Liver (tissue), 8 donors: ENCODE measurements at regions not wholly inside any gene's neighbourhood (a gene's known extent, or its start where the extent isn't known, plus 50 kb on each side); places are given as distances from the start of the nearest gene placed in this dataset.

ENCODE experiments used
- DNase-seq: peaks from one replicate; pipeline ENCODE4 v3.0.0-alpha.2; 2017; ENCODE audit warnings: low spot score
- H3K27ac ChIP-seq, 2 donors: one replicate each; pipeline ENCODE4 v1.7.0; 2013; ENCODE audit warnings: inconsistent platforms in 2 of 2, low read length in 2 of 2, control low read depth in 1 of 2, low read depth in 1 of 2, mild to moderate bottlenecking in 1 of 2
- H3K27me3 ChIP-seq, 4 donors: one replicate each; pipeline versions ENCODE4 v1.6.1 to v1.7.0; 2013; ENCODE audit warnings: low read length in 3 of 4, inconsistent platforms in 1 of 4, mild to moderate bottlenecking in 1 of 4, moderate library complexity in 1 of 4; ENCODE audit not compliant: control insufficient read depth in 4 of 4, insufficient read depth in 4 of 4
- H3K36me3 ChIP-seq, 4 donors: one replicate each; pipeline versions ENCODE4 v1.6.1 to v1.7.0; 2013; ENCODE audit warnings: low read length in 3 of 4, mild to moderate bottlenecking in 3 of 4, low read depth in 1 of 4, moderate library complexity in 1 of 4; ENCODE audit not compliant: control insufficient read depth in 4 of 4, insufficient read depth in 3 of 4
- H3K4me1 ChIP-seq, 4 donors: one replicate each; pipeline versions ENCODE4 v1.6.1 to v1.7.0; 2013; ENCODE audit warnings: low read length in 3 of 4, mild to moderate bottlenecking in 3 of 4, moderate library complexity in 1 of 4; ENCODE audit not compliant: control insufficient read depth in 4 of 4, insufficient read depth in 4 of 4
- H3K4me3 ChIP-seq, 3 donors: one replicate each; pipeline versions ENCODE4 v1.6.1 to v1.7.0; 2013; ENCODE audit warnings: low read length in 3 of 3, control low read depth in 1 of 3, low read depth in 1 of 3, mild to moderate bottlenecking in 1 of 3
- H3K9ac ChIP-seq, 2 donors: one replicate each; pipeline ENCODE4 v1.7.0; 2013; ENCODE audit warnings: low read length in 2 of 2, mild to moderate bottlenecking in 2 of 2, moderate library complexity in 2 of 2, control low read depth in 1 of 2, low read depth in 1 of 2
- H3K9me3 ChIP-seq, 4 donors: one replicate each; pipeline versions ENCODE4 v1.6.1 to v1.7.0; 2013; ENCODE audit warnings: low read length in 3 of 4; ENCODE audit not compliant: control insufficient read depth in 4 of 4
- ATF3 ChIP-seq: IDR thresholded peaks from 2 replicates; pipeline ENCODE4 v1.6.1; 2016; ENCODE audit warnings: antibody characterized with exemption
- CTCF ChIP-seq: fragments of 150-350 bp; IDR thresholded peaks from 2 replicates; pipeline ENCODE4 v1.5.1; 2017; ENCODE audit warnings: improper control_type of control experiment, low read depth, low read length; ENCODE audit not compliant: missing input control
- EGR1 ChIP-seq, 2 donors: IDR thresholded peaks; 2 replicates each; pipeline ENCODE4 v1.6.1; 2016 to 2018; ENCODE audit warnings: antibody characterized with exemption in 2 of 2, low read depth in 2 of 2
- FOXA1 ChIP-seq: IDR thresholded peaks from 2 replicates; pipeline ENCODE4 v1.6.1; 2016; ENCODE audit warnings: antibody characterized with exemption
- FOXA2 ChIP-seq: IDR thresholded peaks from 2 replicates; pipeline ENCODE4 v1.6.1; 2016; ENCODE audit warnings: antibody characterized with exemption
- GABPA ChIP-seq, 2 donors: IDR thresholded peaks in 1 of 2; conservative IDR thresholded peaks in 1 of 2; 2 replicates each; pipeline ENCODE4 v1.6.1; 2016; ENCODE audit warnings: antibody characterized with exemption in 2 of 2, mild to moderate bottlenecking in 1 of 2, moderate library complexity in 1 of 2
- HNF4A ChIP-seq, 2 donors: conservative IDR thresholded peaks; 2 replicates each; pipeline ENCODE4 v1.6.1; 2016; ENCODE audit warnings: antibody characterized with exemption in 2 of 2, mild to moderate bottlenecking in 2 of 2
- HNF4G ChIP-seq: IDR thresholded peaks from 2 replicates; pipeline ENCODE4 v1.6.1; 2016; ENCODE audit warnings: antibody characterized with exemption
- JUND ChIP-seq, 2 donors: IDR thresholded peaks; 2 replicates each; pipeline ENCODE4 v1.6.1; 2016; ENCODE audit warnings: antibody characterized with exemption in 2 of 2
- MAX ChIP-seq: IDR thresholded peaks from 2 replicates; pipeline ENCODE4 v1.6.1; 2016; ENCODE audit warnings: antibody characterized with exemption
- NR2F2 ChIP-seq: IDR thresholded peaks from 2 replicates; pipeline ENCODE4 v1.6.1; 2016; ENCODE audit warnings: antibody characterized with exemption
- RAD21 ChIP-seq, 2 donors: IDR thresholded peaks; 2 replicates each; pipeline ENCODE4 v1.6.1; 2016; ENCODE audit warnings: antibody characterized with exemption in 2 of 2, mild to moderate bottlenecking in 2 of 2
- REST ChIP-seq: IDR thresholded peaks from 2 replicates; pipeline ENCODE4 v1.6.1; 2016; ENCODE audit warnings: antibody characterized with exemption, mild to moderate bottlenecking
- RXRA ChIP-seq, 2 donors: IDR thresholded peaks; 2 replicates each; pipeline ENCODE4 v1.6.1; 2017 to 2018; ENCODE audit warnings: antibody characterized with exemption in 2 of 2, mild to moderate bottlenecking in 1 of 2
- SP1 ChIP-seq: IDR thresholded peaks from 2 replicates; pipeline ENCODE4 v1.6.1; 2018; ENCODE audit warnings: antibody characterized with exemption, mild to moderate bottlenecking
- TAF1 ChIP-seq: conservative IDR thresholded peaks from 2 replicates; pipeline ENCODE4 v1.6.1; 2016; ENCODE audit warnings: antibody characterized with exemption, mild to moderate bottlenecking
- YY1 ChIP-seq: IDR thresholded peaks from 2 replicates; pipeline ENCODE4 v1.6.1; 2016; ENCODE audit warnings: antibody characterized with exemption, mild to moderate bottlenecking
- ZBTB33 ChIP-seq: IDR thresholded peaks from 2 replicates; pipeline ENCODE4 v1.6.1; 2016; ENCODE audit warnings: antibody characterized with exemption
- WGBS: extraction: QIAGEN DNeasy Blood & Tissue Kit; methylation state at CpG from one replicate; pipeline ENCODE4 v1.1.7; 2013; 5-methylcytosine and 5-hydroxymethylcytosine counted together
- donor health status: healthy.
- donor health status: healthy.
- donor health status: healthy.
- donor health status: healthy.
- donor health status: healthy.

DNA sequence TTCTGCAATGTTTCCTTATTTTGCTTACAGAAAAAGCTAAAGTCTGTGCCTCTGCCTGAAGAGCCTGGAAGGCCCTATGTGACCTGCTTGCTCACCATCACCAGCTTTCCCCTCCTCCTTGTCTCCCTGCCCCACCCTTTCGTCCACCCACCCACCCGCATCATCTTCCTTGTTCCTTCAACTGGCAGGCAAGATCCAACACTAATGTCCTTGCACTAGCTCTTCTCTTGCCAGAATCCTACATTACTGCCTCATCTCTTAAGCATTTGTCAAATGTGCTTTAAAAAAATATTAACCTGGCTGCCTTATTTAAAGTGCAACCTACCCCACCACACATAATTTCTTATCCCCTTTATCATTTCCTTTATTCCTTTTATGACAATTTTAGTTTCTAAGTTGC, 165.1 kb upstream of the PPP3CA start:
- Histone ChIP-seq H3K36me3 (no peaks in the 10 kb centered on the region), H3K9me3 (no peaks in the 10 kb centered on the region), H3K9ac (no peak overlapping the region), H3K27me3 (peaks cover 0 to 3% (median 0%) of the 10 kb centered on the region in 4 donors), H3K27ac (no peak overlapping the region), H3K4me1 (no peaks in the 10 kb centered on the region), H3K4me3 (no peak overlapping the region)
- WGBS, result 91% methylated on average over 2 of the region's 2 CpGs
- no peak for DNase-seq
- TF ChIP-seq SP1, result no peak
- TF ChIP-seq JUND (IDR thresholded peaks at IDR 0.05), result no peak
- TF ChIP-seq FOXA2, result no peak
- TF ChIP-seq REST, result no peak
- TF ChIP-seq MAX, result no peak
- TF ChIP-seq ATF3, result no peak
- TF ChIP-seq RXRA (IDR thresholded peaks at IDR 0.05), result no peak
- TF ChIP-seq NR2F2, result no peak
- TF ChIP-seq GABPA (IDR thresholded peaks at IDR 0.05 in 1 of 2, conservative IDR thresholded peaks at IDR 0.05 in 1 of 2), result no peak
- TF ChIP-seq EGR1 (IDR thresholded peaks at IDR 0.05; ENCODE audit: low read depth in 2 of 2), result no peak
- TF ChIP-seq RAD21 (IDR thresholded peaks at IDR 0.05), result no peak
- no peak for TF ChIP-seq FOXA1
- TF ChIP-seq ZBTB33, result no peak
- TF ChIP-seq HNF4G, result no peak
- no peak for TF ChIP-seq TAF1
- TF ChIP-seq YY1, result no peak
- no peak for TF ChIP-seq HNF4A (conservative IDR thresholded peaks at IDR 0.05)
- no peak for TF ChIP-seq CTCF

DNA sequence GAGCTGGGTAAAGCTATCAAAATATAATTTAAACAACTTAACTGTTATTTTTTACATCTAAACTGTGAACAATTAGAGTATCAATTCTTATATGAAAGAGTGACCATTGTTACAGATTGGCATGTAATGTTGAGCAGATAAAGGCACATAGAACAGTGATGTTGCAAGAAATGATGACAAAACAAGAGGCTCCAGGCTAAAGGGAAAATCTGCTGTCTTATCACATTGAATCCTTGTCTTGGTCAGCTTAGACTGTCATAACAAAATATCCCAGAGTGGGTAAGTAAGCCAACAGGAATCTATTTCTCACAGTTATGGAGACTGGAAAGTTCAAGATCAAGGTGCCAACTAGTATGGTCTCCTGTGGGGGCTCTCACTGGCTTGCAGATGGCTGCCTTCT, 154.1 kb upstream of the PPP3CA start:
- no peak overlapping the region for H3K27ac ChIP-seq
- H3K36me3 ChIP-seq, result no peaks in the 10 kb centered on the region
- H3K27me3 ChIP-seq, result no peaks in the 10 kb centered on the region
- no peak overlapping the region for H3K9ac ChIP-seq
- no peak overlapping the region for H3K4me3 ChIP-seq
- DNase-seq, result no peak
- TF ChIP-seq ZBTB33 (no peak), HNF4A (conservative IDR thresholded peaks at IDR 0.05) (no peak), ATF3 (no peak), SP1 (no peak), MAX (no peak), GABPA (IDR thresholded peaks at IDR 0.05 in 1 of 2, conservative IDR thresholded peaks at IDR 0.05 in 1 of 2) (no peak), TAF1 (no peak), RAD21 (IDR thresholded peaks at IDR 0.05) (no peak), NR2F2 (no peak), FOXA2 (no peak), HNF4G (no peak), YY1 (no peak), CTCF (no peak), JUND (IDR thresholded peaks at IDR 0.05) (no peak), EGR1 (IDR thresholded peaks at IDR 0.05; ENCODE audit: low read depth in 2 of 2) (no peak)
- H3K9me3 ChIP-seq, result no peaks in the 10 kb centered on the region
- H3K4me1 ChIP-seq, result no peaks in the 10 kb centered on the region
